NOMO-1 (cell line): ENCODE measurements at regions not wholly inside any gene's neighbourhood (a gene's known extent, or its start where the extent isn't known, plus 50 kb on each side); places are given as distances from the start of the nearest gene placed in this dataset.
"Not testable (repeated sequence)": the region's sequence is repeated elsewhere in the genome, so short reads cannot be mapped to it uniquely, and the experiment has no call there.

Experiments used
- DNase-seq, 2 experiments: peaks; one replicate each; lab custom pipeline; 2025; ENCODE audit not compliant: unreplicated experiment in 2 of 2; lab: John Stamatoyannopoulos, UW

GRCh38 chr4:106541253-106541652, 172.7 kb upstream of the GIMD1 start:
- no peak for DNase-seq

- DNase-seq, result no peak
Measured at GRCh38 chr4:106530821-106531220, 162.2 kb upstream of the GIMD1 start.

GRCh38 chr4:106530024-106530361, 161.4 kb upstream of the GIMD1 start:
- DNase-seq, result no peak

DNA sequence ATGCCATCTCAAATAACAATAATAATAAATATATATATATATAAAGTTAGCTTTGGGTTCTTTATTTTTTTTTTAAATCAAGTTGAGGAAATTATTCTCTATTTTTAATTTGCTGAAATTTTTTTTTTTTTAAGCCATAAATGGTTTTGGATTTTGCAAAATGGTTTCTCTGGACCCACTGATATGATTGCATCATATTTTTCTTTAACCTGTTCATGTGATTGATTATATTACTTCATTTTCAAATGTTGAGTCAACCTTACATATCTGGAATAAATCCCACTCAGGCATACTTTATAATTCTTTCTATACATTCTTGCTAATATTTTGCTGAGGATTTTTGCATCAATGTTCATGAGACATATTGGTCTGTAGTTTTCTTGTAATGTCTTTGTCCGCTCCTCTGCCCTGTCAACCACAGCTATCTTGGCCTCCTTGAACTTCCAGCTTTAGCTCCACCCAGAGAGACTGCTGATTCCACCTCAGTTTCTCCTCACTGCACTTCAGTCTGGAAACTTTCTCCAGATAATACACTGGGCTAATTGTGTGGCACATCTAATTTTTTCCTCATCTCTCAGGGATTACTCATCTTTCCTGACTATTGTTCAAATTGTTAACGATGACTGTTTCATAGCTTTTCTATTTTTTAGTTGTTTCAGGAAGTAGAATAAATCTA, 160.9 kb upstream of the GIMD1 start:
- DNase-seq, result no peak

GRCh38 chr4:106527316-106527715, 158.7 kb upstream of the GIMD1 start:
- DNase-seq, result no peak

- DNase-seq, result not testable (repeated sequence)
Measured at GRCh38 chr4:106525425-106525824, 156.8 kb upstream of the GIMD1 start.

GRCh38 chr4:106524772-106525171, 156.2 kb upstream of the GIMD1 start:
- DNase-seq, result not testable (repeated sequence)

DNA sequence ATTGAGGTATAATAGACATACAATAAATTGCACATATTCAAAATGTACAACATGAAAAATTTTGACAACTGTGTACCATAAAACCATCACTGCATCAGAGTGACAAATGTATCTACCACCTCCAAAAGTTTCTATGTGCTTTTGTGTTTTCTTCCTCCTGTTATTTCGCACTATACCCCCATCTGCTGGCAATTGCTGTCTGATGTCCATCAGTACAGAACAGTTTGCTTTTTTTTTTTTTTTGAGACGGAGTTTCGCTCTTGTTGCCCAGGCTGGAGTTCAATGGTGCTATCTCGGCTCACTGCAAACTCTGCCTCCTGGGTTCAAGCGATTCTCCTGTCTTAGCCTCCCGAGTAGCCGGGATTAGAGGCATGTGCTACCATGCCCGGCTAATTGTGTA, 154.3 kb upstream of the GIMD1 start:
- DNase-seq, result no peak

DNA sequence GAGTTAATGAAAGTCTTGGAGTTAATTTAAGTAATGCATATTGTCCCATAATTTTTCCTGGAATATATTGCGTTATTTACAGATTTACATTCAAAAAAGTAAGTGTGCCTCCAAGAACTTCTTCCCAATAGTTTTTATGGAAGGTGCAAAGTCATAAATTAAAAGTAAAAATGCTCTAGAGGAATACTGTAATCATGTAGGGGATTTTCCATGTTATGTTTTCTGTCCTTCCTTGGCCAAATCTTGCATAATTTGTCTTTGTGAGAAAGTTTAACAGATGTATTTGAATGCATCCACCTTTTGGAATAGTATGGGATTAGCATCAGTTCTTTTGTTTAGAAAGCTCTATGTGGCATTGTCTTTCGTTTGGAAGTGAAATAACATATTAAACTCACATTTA, 144.1 kb upstream of the GIMD1 start:
- DNase-seq, result no peak

GRCh38 chr4:106507440-106507839, 138.9 kb upstream of the GIMD1 start:
- DNase-seq, result no peak

DNA sequence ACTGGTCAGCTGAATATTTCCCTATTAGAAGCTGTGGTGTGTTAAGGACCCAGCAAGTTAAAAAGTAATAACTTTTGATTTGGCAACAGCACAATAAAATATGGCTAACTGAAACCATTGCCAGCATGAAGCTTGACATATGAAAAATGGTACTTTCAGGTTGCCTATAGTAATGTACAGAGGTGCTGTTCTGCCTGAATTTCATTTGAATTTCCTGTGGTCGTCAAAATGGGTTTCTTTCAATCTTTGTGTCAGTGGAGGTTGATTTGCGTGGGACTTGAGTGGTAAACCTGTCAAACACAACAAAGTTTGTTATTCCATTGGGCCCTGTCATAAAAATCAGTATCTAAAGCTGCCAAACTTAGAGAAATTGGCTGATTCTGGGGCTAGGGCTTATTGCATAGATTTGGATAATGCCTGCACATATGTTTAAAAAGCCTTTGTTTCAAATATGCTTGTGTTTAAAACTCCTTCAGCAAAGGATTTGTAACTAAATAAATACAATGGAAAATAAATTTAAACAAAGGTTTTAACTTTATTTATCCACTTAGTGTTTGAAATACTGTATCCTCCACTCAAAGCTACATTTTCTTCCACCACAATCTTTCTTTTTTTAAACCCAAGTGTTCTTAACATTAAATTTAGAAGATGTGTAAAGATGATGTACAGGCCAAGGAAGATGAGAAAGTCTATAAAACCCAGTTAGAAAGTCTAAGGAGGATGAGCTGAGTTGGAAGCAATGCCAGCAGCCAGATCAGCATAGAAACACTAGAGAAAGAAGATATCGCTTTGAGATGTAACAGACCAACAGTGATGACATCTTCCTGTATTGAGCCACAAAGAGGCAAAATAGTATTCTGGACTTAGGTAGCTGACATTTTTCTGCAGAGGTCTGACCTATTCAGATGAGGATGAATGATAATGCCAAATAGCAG, 134.8 kb upstream of the GIMD1 start:
- no peak for DNase-seq

DNA sequence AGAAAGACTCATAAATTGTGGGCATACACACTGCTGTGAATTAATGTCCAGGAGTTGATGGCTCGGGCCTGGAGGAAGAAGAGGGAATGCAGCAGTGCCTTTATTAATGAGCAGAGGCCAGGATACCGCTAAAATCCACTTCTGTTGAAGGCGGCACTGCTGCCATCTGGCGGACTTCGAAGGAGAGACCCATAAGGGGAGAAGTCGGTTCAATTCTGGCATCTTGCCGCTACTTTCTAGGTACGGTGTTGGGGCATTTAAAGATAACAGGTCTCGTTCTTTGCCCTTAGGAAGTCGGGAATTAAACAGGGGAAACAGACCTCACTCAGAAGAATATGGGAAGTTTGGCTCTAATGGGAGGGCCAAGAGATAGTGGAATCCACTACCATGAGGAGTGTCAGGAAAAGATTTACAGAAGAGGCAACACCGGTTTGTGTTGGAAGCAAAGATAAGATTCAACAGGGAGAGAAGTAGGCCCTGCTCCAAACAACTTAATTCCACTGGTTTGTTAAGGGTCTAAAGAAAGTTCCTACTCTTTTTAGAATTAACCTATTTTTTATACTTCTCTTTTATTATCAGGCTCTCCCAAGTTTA, 133.6 kb upstream of the GIMD1 start:
- peak; percentile 9 to 41 for DNase-seq

DNA sequence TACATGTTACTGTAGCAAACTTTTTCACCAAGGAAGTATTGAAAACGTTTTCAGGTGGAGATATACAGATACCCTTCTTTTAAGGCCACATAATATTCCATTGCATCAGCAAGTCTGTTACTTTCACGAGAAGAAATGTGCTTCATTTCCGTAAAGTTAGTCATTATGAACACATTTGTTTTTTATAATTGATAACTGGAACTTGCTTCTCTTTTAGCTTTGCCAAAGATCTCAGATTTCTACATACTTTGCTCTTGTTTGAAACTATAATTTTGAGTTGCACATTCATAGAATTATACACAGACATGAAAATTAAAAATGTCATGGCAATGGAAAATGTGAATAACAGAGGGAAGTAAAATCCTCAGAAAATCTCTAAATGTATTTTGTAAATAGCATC, 128.7 kb upstream of the GIMD1 start:
- no peak for DNase-seq

DNA sequence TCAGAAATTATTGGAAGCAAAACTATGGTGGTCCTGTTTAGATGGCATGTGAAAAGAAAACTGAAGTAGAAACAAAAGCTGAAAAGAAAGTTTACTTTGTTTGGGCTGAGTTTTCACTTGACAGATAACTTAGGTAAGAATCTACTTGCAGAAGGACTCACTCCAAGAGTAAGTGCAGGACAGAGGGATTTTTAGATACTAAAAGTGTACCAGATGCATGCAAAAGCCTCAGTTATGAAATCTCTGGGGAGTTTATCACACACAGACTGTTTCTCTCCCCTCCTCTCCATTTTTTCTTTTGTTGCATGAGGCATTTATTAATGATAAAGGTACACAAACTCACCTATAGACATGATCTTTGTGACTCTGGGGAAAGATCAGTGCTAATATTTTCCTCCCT, 127.5 kb upstream of the GIMD1 start:
- DNase-seq, result no peak

DNA sequence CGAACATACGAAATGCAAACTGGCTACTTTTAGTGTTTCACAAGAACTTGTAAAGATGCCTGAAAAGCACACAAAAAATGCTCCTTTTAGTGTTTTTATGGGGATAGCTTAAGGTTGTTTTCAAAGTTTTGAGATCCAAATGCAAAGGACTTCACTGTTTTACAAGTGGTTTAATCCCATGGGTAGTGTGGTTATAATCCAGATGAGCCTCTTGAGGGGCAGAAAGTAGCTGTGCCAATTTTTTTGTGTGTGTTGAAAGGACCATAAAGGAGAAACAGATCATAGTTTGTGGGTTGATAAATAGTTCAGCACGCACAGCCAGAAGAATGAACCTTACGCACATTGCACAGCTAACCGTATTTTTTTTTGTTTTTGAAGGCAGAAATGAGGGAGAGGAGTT, 126.9 kb upstream of the GIMD1 start:
- DNase-seq, result no peak

DNA sequence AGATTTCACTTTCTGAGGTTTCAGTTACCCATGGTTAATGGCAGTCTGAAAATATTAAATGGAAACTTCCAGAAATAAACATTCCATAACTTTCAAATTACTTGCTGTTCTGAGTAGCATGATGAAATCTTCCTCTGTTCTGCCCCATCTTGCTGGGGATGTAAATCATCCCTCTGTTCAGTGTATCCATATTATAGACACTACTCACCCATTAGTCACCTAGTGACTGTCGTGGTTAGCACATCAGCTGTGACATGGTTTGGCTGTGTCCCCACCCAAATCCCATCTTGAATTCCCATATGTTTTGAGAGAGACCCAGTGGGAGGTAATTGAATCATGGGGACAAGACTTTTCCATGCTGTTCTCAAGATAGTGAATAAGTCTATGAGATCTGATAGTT, 125.5 kb upstream of the GIMD1 start:
- DNase-seq, result no peak

- DNase-seq, result no peak
Measured at GRCh38 chr4:106493086-106493485, 124.5 kb upstream of the GIMD1 start.

GRCh38 chr4:106486533-106486932, 118.0 kb upstream of the GIMD1 start:
- DNase-seq, result no peak

GRCh38 chr4:106481801-106482200, 113.2 kb upstream of the GIMD1 start:
- no peak for DNase-seq

DNA sequence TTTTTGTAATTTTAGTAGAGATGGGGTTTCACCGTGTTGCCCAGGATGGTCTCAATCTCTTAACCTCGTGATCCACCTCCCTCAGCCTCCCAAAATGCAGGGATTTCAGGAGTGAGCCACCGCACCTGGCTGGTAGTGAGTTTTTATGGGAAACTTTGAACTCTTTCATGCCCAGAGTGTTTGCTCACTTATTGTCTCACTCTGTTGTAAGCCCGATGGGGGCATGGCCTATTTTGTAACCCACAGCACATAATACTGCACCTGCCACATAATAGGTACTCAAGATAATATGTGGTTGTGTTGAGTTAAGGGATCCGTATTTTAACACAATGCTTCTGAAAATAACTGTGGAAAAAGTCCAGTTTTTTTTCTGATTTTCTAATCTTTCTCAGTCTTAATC, 109.6 kb upstream of the GIMD1 start:
- no peak for DNase-seq

GRCh38 chr4:106476741-106477140, 108.2 kb upstream of the GIMD1 start:
- DNase-seq, result no peak

DNA sequence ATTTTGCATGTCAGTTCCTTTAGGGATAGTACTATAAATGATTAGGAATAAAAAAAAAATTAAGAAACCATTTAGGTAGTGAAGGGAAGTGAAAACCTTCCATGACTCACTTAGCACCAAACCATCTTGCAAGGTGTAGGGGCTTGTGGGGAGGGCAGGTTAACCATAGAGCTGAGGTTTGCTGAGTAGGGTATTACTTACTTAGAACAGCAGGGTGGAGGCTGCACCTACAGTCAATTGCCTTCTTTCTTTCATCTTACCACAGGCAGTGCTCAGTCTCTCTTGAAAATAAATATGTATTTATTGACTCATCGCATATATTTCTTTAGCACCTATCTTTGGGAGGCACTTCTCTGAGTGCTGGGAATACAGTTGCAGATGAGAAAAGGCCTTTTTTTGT, 104.9 kb upstream of the GIMD1 start:
- no peak for DNase-seq
